Neuronal stem cell (in vitro differentiated cells): ENCODE measurements at regions not wholly inside any gene's neighbourhood (a gene's known extent, or its start where the extent isn't known, plus 50 kb on each side); places are given as distances from the start of the nearest gene placed in this dataset.

ENCODE experiments used
- DNase-seq: peaks from one replicate; pipeline ENCODE4 v3.0.0-alpha.2; 2013; ENCODE audit warnings: low spot score
- H2AFZ ChIP-seq: one replicate; pipeline ENCODE4 v1.6.1; 2013; ENCODE audit warnings: mild to moderate bottlenecking, low read length, inconsistent platforms
- H2AK5ac ChIP-seq: 2 replicates; pipeline ENCODE4 v1.6.1; 2013; ENCODE audit warnings: low read depth, mild to moderate bottlenecking, inconsistent platforms, low read length, moderate library complexity, mixed read lengths
- H2BK120ac ChIP-seq: 2 replicates; pipeline ENCODE4 v1.6.1; 2013; ENCODE audit warnings: low read depth, mild to moderate bottlenecking, inconsistent platforms, low read length, moderate library complexity, mixed read lengths
- H2BK12ac ChIP-seq: one replicate; pipeline ENCODE4 v1.6.1; 2013; ENCODE audit warnings: low read length, inconsistent platforms
- H2BK15ac ChIP-seq: 2 replicates; pipeline ENCODE4 v1.6.1; 2013; ENCODE audit warnings: mild to moderate bottlenecking, low read length, inconsistent platforms, mixed read lengths
- H2BK5ac ChIP-seq: one replicate; pipeline ENCODE4 v1.6.1; 2013; ENCODE audit warnings: inconsistent platforms, mild to moderate bottlenecking, low read length, moderate library complexity
- H3K14ac ChIP-seq: one replicate; pipeline ENCODE4 v1.6.1; 2013; ENCODE audit warnings: low read length, inconsistent platforms
- H3K18ac ChIP-seq: 2 replicates; pipeline ENCODE4 v1.6.1; 2013; ENCODE audit warnings: low read length, inconsistent platforms
- H3K23ac ChIP-seq: 2 replicates; pipeline ENCODE4 v1.6.1; 2013; ENCODE audit warnings: low read depth, mild to moderate bottlenecking, mixed read lengths, low read length, inconsistent platforms; ENCODE audit not compliant: poor library complexity
- H3K27ac ChIP-seq: replicated peaks from 3 replicates; pipeline ENCODE4 v1.5.1; 2013; ENCODE audit warnings: low read length, inconsistent platforms
- H3K27me3 ChIP-seq, 3 experiments: 2 replicates each; pipeline ENCODE4 v1.6.1; 2013; ENCODE audit warnings: low read length in 3 of 3, mild to moderate bottlenecking in 2 of 3, inconsistent platforms in 1 of 3, low read depth in 1 of 3, mixed read lengths in 1 of 3, moderate library complexity in 1 of 3; ENCODE audit not compliant: control insufficient read depth in 3 of 3, insufficient read depth in 3 of 3
- H3K36me3 ChIP-seq, 2 donors: replicated peaks in 1 of 2; 2 replicates each; pipeline ENCODE4 v1.6.1; 2013; ENCODE audit warnings: low read length in 2 of 2; ENCODE audit not compliant: control insufficient read depth in 2 of 2, insufficient read depth in 2 of 2
- H3K4ac ChIP-seq: 2 replicates; pipeline ENCODE4 v1.6.1; 2013; ENCODE audit warnings: inconsistent platforms, mild to moderate bottlenecking, low read length, moderate library complexity
- H3K4me1 ChIP-seq, 2 donors: 1 replicate in 1 of 2; 2 replicates in 1 of 2; pipeline ENCODE4 v1.6.1; 2013; ENCODE audit warnings: low read length in 2 of 2, low read depth in 1 of 2; ENCODE audit not compliant: control insufficient read depth in 2 of 2, insufficient read depth in 1 of 2
- H3K4me2 ChIP-seq: one replicate; pipeline ENCODE4 v1.6.1; 2013; ENCODE audit warnings: mild to moderate bottlenecking, low read length, inconsistent platforms; ENCODE audit not compliant: insufficient read depth, poor library complexity, severe bottlenecking
- H3K4me3 ChIP-seq, 2 donors: 2 replicates each; pipeline ENCODE4 v1.5.1; 2013; ENCODE audit warnings: low read length in 2 of 2, mild to moderate bottlenecking in 2 of 2, inconsistent platforms in 1 of 2, moderate library complexity in 1 of 2
- H3K79me1 ChIP-seq: one replicate; pipeline ENCODE4 v1.6.1; 2013; ENCODE audit warnings: low read depth, mild to moderate bottlenecking, inconsistent platforms, low read length, moderate library complexity
- H3K9ac ChIP-seq: one replicate; pipeline ENCODE4 v1.6.1; 2013; ENCODE audit warnings: mild to moderate bottlenecking, low read depth, low read length, inconsistent platforms; ENCODE audit not compliant: poor library complexity
- H3K9me3 ChIP-seq, 2 donors: replicated peaks in 1 of 2; 2 replicates each; pipeline versions ENCODE3 to v1.6.1; 2013; ENCODE audit warnings: low read length in 2 of 2, mild to moderate bottlenecking in 2 of 2, inconsistent platforms in 1 of 2, low read depth in 1 of 2, mixed read lengths in 1 of 2, moderate library complexity in 1 of 2; ENCODE audit not compliant: control insufficient read depth in 2 of 2, insufficient read depth in 1 of 2
- H4K8ac ChIP-seq: one replicate; pipeline ENCODE4 v1.6.1; 2013; ENCODE audit warnings: low read depth, mild to moderate bottlenecking, inconsistent platforms, low read length, moderate library complexity
- H4K91ac ChIP-seq: one replicate; pipeline ENCODE4 v1.6.1; 2013; ENCODE audit warnings: low read length, low read depth, mild to moderate bottlenecking, inconsistent platforms; ENCODE audit not compliant: poor library complexity
- WGBS, 2 donors: extraction: QIAGEN DNeasy Blood & Tissue Kit; methylation state at CpG; one replicate each; pipeline ENCODE4 v1.1.7; 2013; ENCODE audit warnings: missing lambda C conversion rate in 2 of 2, mixed read lengths in 1 of 2; ENCODE audit not compliant: insufficient read length in 2 of 2, insufficient replicate concordance in 1 of 2; ENCODE audit errors: extremely low coverage in 2 of 2; 5-methylcytosine and 5-hydroxymethylcytosine counted together

DNA sequence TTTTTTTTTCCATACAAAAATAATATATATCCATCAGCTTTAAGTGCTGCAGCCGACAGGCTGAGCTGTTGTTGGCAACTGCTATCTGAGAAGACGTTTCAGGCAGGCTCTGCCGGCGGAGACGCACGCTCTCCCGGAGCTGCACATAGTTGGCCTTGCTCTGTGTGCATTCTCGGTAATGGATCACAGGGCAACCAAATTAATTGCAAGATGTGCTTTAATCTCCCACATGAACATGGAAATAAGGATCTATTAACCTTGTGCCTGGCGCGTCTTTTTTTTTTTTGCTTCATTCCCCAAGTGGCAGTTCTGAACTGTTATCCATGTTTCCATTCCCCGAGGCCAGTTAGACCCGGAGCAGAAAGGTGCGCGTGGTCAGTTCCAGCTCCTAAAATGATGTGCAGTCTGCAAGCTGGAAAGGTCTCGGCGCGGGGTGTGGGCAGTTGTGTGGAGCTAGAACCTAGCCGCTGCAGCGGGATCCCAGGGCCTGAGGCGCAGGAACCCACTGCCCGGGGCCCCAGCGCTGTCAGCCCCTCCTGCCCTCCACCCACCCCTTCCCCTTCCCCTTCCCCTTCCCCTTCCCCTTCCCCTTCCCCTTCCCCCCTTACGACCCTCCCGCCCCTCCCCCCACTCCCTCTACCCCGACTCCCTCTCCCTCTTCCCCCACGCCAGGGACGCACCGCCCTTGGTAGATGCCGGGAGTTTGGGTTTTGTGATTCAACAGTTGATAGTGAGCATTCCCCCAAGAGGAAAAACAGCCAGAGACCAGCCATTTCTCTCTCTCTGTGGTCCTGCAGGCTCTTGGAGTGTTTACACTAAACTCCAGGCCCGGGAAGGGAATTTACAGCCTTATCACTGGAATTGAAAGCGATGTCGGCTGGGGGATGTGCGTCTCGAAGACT, 137.8 kb downstream of the CEP120 start:
- H4K91ac ChIP-seq = no peak overlapping the region
- H3K27me3 ChIP-seq = peaks cover 0 to 51% (median 0%) of the 10 kb centered on the region in 3 experiments
- no peak overlapping the region for H2BK15ac ChIP-seq
- H2BK12ac ChIP-seq = no peak overlapping the region
- no peak overlapping the region for H2BK120ac ChIP-seq
- no peak overlapping the region for H3K14ac ChIP-seq
- peak overlapping the region; percentile 61 for H3K9ac ChIP-seq
- no peaks in the 10 kb centered on the region for H3K9me3 ChIP-seq
- H3K27ac ChIP-seq = no peak overlapping the region
- peak overlapping the region; percentile 61 for H3K4me2 ChIP-seq
- H3K36me3 ChIP-seq = no peaks in the 10 kb centered on the region
- peaks cover 5 to 6% of the 10 kb centered on the region in 2 donors for H3K4me1 ChIP-seq
- H3K18ac ChIP-seq = peak overlapping the region; percentile 15
- WGBS, 2 donors = no CpG with 5 or more reads among the region's 34 CpGs
- H4K8ac ChIP-seq = no peak overlapping the region
- H3K4ac ChIP-seq = no peak overlapping the region
- H3K79me1 ChIP-seq = no peaks in the 10 kb centered on the region
- peak overlapping the region; percentile 25 to 73 for H3K4me3 ChIP-seq
- peak; percentile 33 for DNase-seq
- H2AK5ac ChIP-seq = no peak overlapping the region
- no peak overlapping the region for H2BK5ac ChIP-seq
- H3K23ac ChIP-seq = no peak overlapping the region
- peak overlapping the region; percentile 86 for H2AFZ ChIP-seq

GRCh38 chr5:123283499-123283898, 139.7 kb downstream of the CEP120 start:
- no peaks in the 10 kb centered on the region for H3K36me3 ChIP-seq
- no peak overlapping the region for H4K8ac ChIP-seq
- no peak overlapping the region for H4K91ac ChIP-seq
- no peak overlapping the region for H2AFZ ChIP-seq
- no peaks in the 10 kb centered on the region for H3K9me3 ChIP-seq
- H3K9ac ChIP-seq = no peak overlapping the region
- H3K18ac ChIP-seq = no peak overlapping the region
- H2AK5ac ChIP-seq = no peak overlapping the region
- no peak overlapping the region for H2BK120ac ChIP-seq
- peaks cover 5 to 6% of the 10 kb centered on the region in 2 donors for H3K4me1 ChIP-seq
- H2BK12ac ChIP-seq = no peak overlapping the region
- no peak overlapping the region for H3K4me2 ChIP-seq
- no peak overlapping the region for H3K4ac ChIP-seq
- no peak for DNase-seq
- no peak overlapping the region for H2BK5ac ChIP-seq
- no peak overlapping the region for H3K14ac ChIP-seq
- H3K23ac ChIP-seq = no peak overlapping the region
- no CpG with 5 or more reads among the region's 1 CpG for WGBS, 2 donors
- H3K4me3 ChIP-seq = no peak overlapping the region
- H3K27ac ChIP-seq = no peak overlapping the region
- H2BK15ac ChIP-seq = no peak overlapping the region
- H3K27me3 ChIP-seq = peaks cover 0 to 53% (median 0%) of the 10 kb centered on the region in 3 experiments
- no peaks in the 10 kb centered on the region for H3K79me1 ChIP-seq

GRCh38 chr5:123283031-123283430, 140.2 kb downstream of the CEP120 start:
- Histone ChIP-seq H3K18ac (no peak overlapping the region), H2BK120ac (no peak overlapping the region), H4K91ac (no peak overlapping the region), H2BK15ac (no peak overlapping the region), H3K9ac (no peak overlapping the region), H3K4ac (no peak overlapping the region), H3K36me3 (no peaks in the 10 kb centered on the region), H3K14ac (no peak overlapping the region), H2AFZ (no peak overlapping the region), H3K23ac (no peak overlapping the region), H3K79me1 (no peaks in the 10 kb centered on the region), H3K9me3 (no peaks in the 10 kb centered on the region), H3K4me1 (peaks cover 5 to 6% of the 10 kb centered on the region in 2 donors), H3K4me2 (no peak overlapping the region), H3K27me3 (peaks cover 0 to 53% (median 0%) of the 10 kb centered on the region in 3 experiments), H4K8ac (no peak overlapping the region), H2BK5ac (no peak overlapping the region), H3K27ac (no peak overlapping the region), H2AK5ac (no peak overlapping the region), H3K4me3 (no peak overlapping the region), H2BK12ac (no peak overlapping the region)
- 100% methylated on average over 2 of the region's 7 CpGs; no CpG with 5 or more reads in 1 of the 2 donors for WGBS, 2 donors
- no peak for DNase-seq

- H3K23ac ChIP-seq = no peak overlapping the region
- no peaks in the 10 kb centered on the region for H3K36me3 ChIP-seq
- no peak overlapping the region for H3K4ac ChIP-seq
- H3K14ac ChIP-seq = no peak overlapping the region
- no peak overlapping the region for H2BK5ac ChIP-seq
- H3K79me1 ChIP-seq = no peaks in the 10 kb centered on the region
- H4K8ac ChIP-seq = no peak overlapping the region
- H2BK12ac ChIP-seq = no peak overlapping the region
- H3K9ac ChIP-seq = no peak overlapping the region
- no peak overlapping the region for H3K4me2 ChIP-seq
- no peaks in the 10 kb centered on the region for H3K9me3 ChIP-seq
- H4K91ac ChIP-seq = no peak overlapping the region
- no CpG with 5 or more reads among the region's 4 CpGs for WGBS, 2 donors
- DNase-seq = no peak
- no peak overlapping the region for H2AFZ ChIP-seq
- H3K27me3 ChIP-seq = peaks cover 0 to 52% (median 0%) of the 10 kb centered on the region in 3 experiments
- no peak overlapping the region for H3K4me3 ChIP-seq
- H3K4me1 ChIP-seq = peaks cover 5 to 6% of the 10 kb centered on the region in 2 donors
- H2BK120ac ChIP-seq = no peak overlapping the region
- no peak overlapping the region for H2AK5ac ChIP-seq
- no peak overlapping the region for H3K27ac ChIP-seq
- H3K18ac ChIP-seq = no peak overlapping the region
- H2BK15ac ChIP-seq = no peak overlapping the region
Measured at GRCh38 chr5:123282444-123282843, 140.8 kb downstream of the CEP120 start.
